Urinary bladder (tissue), 3 donors: ENCODE measurements at regions not wholly inside any gene's neighbourhood (a gene's known extent, or its start where the extent isn't known, plus 50 kb on each side); places are given as distances from the start of the nearest gene placed in this dataset.

Experiments used
- DNase-seq: peaks from one replicate; pipeline ENCODE4 v3.0.0-alpha.2; 2015; ENCODE audit errors: extremely low spot score
- H3K27ac ChIP-seq: one replicate; pipeline ENCODE4 v1.5.1; 2013; ENCODE audit warnings: low read depth, mild to moderate bottlenecking, moderate library complexity
- H3K36me3 ChIP-seq: one replicate; pipeline ENCODE4 v1.6.1; 2013; ENCODE audit warnings: mild to moderate bottlenecking, moderate library complexity; ENCODE audit not compliant: insufficient read depth
- H3K4me1 ChIP-seq: one replicate; pipeline ENCODE4 v1.6.1; 2013; ENCODE audit warnings: mild to moderate bottlenecking, moderate library complexity; ENCODE audit not compliant: insufficient read depth
- H3K4me3 ChIP-seq: one replicate; pipeline ENCODE4 v1.5.1; 2013; ENCODE audit warnings: low read depth, low read length
- WGBS: extraction: QIAGEN DNeasy Blood & Tissue Kit; methylation state at CpG from one replicate; pipeline ENCODE4 v1.1.7; 2013; 5-methylcytosine and 5-hydroxymethylcytosine counted together
- donor health status: healthy with polysubstance abuse.
- donor health status: healthy.

DNA sequence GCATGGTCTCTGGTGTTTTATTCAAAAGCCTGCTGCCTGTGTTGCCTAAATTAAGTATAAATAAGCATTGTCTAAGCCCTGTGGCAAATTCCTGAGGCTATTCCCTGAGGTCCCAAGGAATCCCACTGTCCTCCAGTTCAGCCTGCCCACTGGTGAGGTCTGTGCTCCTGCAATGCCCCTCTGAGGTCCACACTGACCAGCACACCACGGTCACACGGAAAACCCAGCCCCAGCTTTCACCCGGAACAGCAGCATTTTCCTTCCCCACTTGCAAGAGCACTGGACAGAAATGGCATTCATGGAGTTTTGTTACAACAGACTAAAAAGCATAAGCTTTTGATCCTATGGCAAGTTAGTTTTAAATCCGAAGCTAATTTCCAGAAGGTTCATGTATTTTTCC, 234.0 kb downstream of the KLF13 start:
- DNase-seq = no peak
- H3K36me3 ChIP-seq = no peaks in the 10 kb centered on the region
- WGBS = 75% methylated on average over 4 of the region's 4 CpGs
- no peak overlapping the region for H3K27ac ChIP-seq
- H3K4me3 ChIP-seq = no peak overlapping the region
- no peaks in the 10 kb centered on the region for H3K4me1 ChIP-seq

- Histone ChIP-seq H3K4me3 (no peak overlapping the region), H3K36me3 (no peaks in the 10 kb centered on the region), H3K27ac (no peak overlapping the region), H3K4me1 (no peaks in the 10 kb centered on the region)
- no peak for DNase-seq
- 82% methylated on average over 7 of the region's 7 CpGs for WGBS
These were observed 234.5 kb downstream of the KLF13 start for GRCh38 chr15:31561156-31561555.

DNA sequence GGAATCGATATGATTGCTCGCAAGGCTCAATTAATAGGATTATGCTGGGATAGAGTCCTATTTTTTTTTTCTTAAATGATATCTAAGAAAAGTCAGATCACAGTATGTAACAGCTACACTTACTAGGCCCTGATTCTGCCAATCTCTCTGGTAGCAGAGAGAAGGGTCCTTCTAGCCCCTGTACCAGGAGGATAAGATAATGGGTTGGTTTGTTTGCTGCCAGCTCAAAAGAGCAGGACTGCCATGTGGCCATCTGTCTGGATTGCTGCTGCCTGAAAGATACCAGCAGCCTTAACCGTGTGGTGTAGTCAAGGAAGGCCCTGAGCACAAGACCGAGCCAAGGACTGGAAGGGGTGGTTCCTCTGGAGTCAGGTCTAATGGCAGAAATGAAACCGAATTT, 236.4 kb downstream of the KLF13 start:
- no peak for DNase-seq
- WGBS = 90% methylated on average over 5 of the region's 5 CpGs
- H3K36me3 ChIP-seq = no peaks in the 10 kb centered on the region
- no peak overlapping the region for H3K4me3 ChIP-seq
- H3K27ac ChIP-seq = no peak overlapping the region
- H3K4me1 ChIP-seq = no peaks in the 10 kb centered on the region

- DNase-seq = no peak
- no peak overlapping the region for H3K27ac ChIP-seq
- no peaks in the 10 kb centered on the region for H3K36me3 ChIP-seq
- H3K4me1 ChIP-seq = no peaks in the 10 kb centered on the region
- WGBS = 95% methylated on average over 3 of the region's 3 CpGs
- H3K4me3 ChIP-seq = no peak overlapping the region
These were observed 236.8 kb downstream of the KLF13 start for GRCh38 chr15:31563421-31563820.

- Histone ChIP-seq H3K4me3 (no peak overlapping the region), H3K27ac (no peak overlapping the region), H3K4me1 (no peaks in the 10 kb centered on the region), H3K36me3 (no peaks in the 10 kb centered on the region)
- 74% methylated on average over 2 of the region's 2 CpGs for WGBS
- DNase-seq = no peak
These were observed 241.2 kb downstream of the KLF13 start for GRCh38 chr15:31567861-31568260.

DNA sequence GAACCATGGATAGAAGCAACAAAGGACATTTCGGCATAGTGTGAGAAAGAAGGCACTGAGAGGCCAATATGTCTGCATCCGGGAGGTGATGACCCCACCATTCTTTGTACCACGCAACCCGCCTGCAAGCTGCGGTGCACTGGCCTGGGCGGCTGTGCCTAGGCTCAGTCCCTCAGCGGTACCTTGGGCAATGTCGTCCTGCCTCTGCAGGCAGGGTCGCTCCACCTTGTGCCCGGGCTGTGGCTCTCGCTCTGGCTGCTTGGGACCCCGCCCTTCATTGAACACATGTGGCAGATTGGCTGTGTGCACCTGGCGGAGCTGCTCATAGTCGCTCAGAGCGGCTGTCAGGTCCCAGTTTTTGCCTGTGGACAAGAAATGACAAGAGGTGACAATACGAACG, 243.2 kb downstream of the KLF13 start:
- DNase-seq = no peak
- Histone ChIP-seq H3K4me1 (no peaks in the 10 kb centered on the region), H3K4me3 (no peak overlapping the region), H3K36me3 (no peaks in the 10 kb centered on the region), H3K27ac (no peak overlapping the region)
- 89% methylated on average over 17 of the region's 17 CpGs for WGBS

DNA sequence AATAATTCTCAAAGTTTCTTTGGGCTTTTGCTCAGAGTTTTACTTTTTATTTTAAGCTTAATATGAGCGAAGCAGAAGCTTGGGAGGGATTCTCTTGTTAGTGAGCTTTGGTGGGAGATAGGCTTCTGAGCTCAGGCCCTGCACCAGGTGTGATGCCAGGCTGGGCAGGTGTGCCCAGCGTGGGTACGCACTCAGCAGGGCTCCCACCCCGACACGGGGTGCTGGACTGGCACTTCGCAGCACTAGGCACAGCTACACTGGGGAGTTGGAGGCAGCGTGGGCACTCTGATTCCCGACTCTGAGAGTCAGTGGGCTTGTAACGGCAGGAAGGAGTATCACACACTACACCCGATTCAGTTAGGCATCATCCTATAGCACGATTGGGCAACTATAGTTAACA, 244.0 kb downstream of the KLF13 start:
- Histone ChIP-seq H3K4me3 (no peak overlapping the region), H3K4me1 (no peaks in the 10 kb centered on the region), H3K36me3 (no peaks in the 10 kb centered on the region), H3K27ac (no peak overlapping the region)
- 92% methylated on average over 11 of the region's 11 CpGs for WGBS
- DNase-seq = no peak

GRCh38 chr15:31571676-31572075, 245.0 kb downstream of the KLF13 start:
- no peak for DNase-seq
- H3K4me1 ChIP-seq = no peaks in the 10 kb centered on the region
- no peak overlapping the region for H3K4me3 ChIP-seq
- WGBS = 54% methylated on average over 3 of the region's 3 CpGs
- no peak overlapping the region for H3K27ac ChIP-seq
- no peaks in the 10 kb centered on the region for H3K36me3 ChIP-seq

- 97% methylated on average over 3 of the region's 3 CpGs for WGBS
These were observed 247.1 kb downstream of the KLF13 start for GRCh38 chr15:31573759-31574158.

GRCh38 chr15:31574766-31575165, 248.1 kb downstream of the KLF13 start:
- DNase-seq = no peak
- Histone ChIP-seq H3K4me1 (no peaks in the 10 kb centered on the region), H3K4me3 (no peak overlapping the region), H3K36me3 (no peaks in the 10 kb centered on the region), H3K27ac (no peak overlapping the region)
- WGBS = 37% methylated on average over 1 of the region's 1 CpG

More at GRCh38 chr15:31573759-31574158, 247.1 kb downstream of the KLF13 start:
- no peak overlapping the region for H3K4me3 ChIP-seq
- no peaks in the 10 kb centered on the region for H3K36me3 ChIP-seq
- no peaks in the 10 kb centered on the region for H3K4me1 ChIP-seq
- H3K27ac ChIP-seq = no peak overlapping the region
- DNase-seq = no peak

- DNase-seq = no peak
- 28% methylated on average over 5 of the region's 5 CpGs for WGBS
- no peak overlapping the region for H3K4me3 ChIP-seq
- H3K4me1 ChIP-seq = no peaks in the 10 kb centered on the region
- no peak overlapping the region for H3K27ac ChIP-seq
- no peaks in the 10 kb centered on the region for H3K36me3 ChIP-seq
These were observed 250.5 kb downstream of the KLF13 start for GRCh38 chr15:31577108-31577507.

GRCh38 chr15:31579282-31579681, 252.6 kb downstream of the KLF13 start:
- no peak for DNase-seq
- no peaks in the 10 kb centered on the region for H3K36me3 ChIP-seq
- H3K4me1 ChIP-seq = no peaks in the 10 kb centered on the region
- no peak overlapping the region for H3K4me3 ChIP-seq
- WGBS = 79% methylated on average over 4 of the region's 4 CpGs
- H3K27ac ChIP-seq = no peak overlapping the region

DNA sequence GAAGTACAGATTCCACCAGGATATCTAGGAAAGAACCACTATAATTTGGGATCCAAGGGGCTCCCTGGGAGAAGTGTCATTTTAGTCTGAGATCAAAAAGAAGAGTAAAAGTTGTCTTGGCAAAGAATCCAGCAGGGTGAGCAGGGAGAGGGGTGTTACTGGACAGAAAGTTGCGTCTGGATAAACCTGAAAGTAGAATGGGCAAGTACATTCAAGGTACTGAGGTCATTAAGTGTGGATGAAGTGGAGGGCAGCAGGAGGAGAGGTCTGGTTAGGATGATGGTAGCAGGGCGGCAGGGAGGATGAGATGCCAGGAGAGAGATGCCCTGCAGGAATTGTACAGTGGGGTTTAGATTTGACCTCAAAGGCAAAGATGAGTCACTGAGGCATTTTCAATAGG, 253.3 kb downstream of the KLF13 start:
- WGBS = 91% methylated on average over 2 of the region's 2 CpGs
- Histone ChIP-seq H3K27ac (no peak overlapping the region), H3K4me1 (no peaks in the 10 kb centered on the region), H3K36me3 (no peaks in the 10 kb centered on the region), H3K4me3 (no peak overlapping the region)
- DNase-seq = no peak

DNA sequence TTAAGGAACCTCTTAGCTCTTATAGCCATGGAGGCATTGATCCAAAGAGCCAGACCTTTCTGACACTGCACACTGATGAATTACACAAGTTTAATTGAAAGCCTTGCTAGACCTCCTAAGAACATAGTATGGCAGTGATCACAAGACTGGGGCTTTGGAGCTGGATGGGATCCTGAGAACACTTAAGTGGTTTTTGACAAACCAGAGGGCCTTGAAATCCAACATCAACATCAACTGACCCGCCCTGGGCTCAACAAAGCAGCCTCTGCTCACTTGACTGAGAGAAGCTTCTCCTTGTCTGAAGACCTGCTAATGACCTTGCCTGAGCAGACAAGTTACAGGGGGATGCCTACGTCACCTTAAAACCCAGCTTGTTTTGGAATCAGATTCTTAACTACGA, 257.6 kb downstream of the KLF13 start:
- DNase-seq = no peak
- no peak overlapping the region for H3K27ac ChIP-seq
- H3K4me3 ChIP-seq = no peak overlapping the region
- WGBS = 58% methylated on average over 3 of the region's 3 CpGs
- no peaks in the 10 kb centered on the region for H3K36me3 ChIP-seq
- no peaks in the 10 kb centered on the region for H3K4me1 ChIP-seq

DNA sequence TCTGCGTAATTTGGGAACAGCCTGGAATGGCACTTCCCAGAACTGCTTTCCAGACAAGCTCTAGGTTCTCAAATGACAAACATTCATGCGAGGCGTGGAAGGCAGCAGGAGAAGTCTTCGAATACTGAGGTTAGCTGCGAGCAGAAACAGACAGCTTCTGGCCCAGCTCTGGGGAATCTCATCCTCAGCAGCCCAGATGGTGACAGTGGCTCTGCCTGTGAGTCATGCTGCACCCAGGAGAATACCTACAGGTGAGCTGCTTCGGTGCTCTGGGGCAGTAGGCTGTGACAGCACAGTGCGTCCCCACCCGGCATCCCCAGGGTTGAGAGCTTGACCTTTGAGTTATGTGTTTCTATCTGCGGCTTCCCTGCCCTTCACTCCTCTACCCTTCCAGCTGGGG, 258.6 kb downstream of the KLF13 start:
- no peak for DNase-seq
- Histone ChIP-seq H3K27ac (no peak overlapping the region), H3K36me3 (no peaks in the 10 kb centered on the region), H3K4me1 (no peaks in the 10 kb centered on the region), H3K4me3 (no peak overlapping the region)
- WGBS = 66% methylated on average over 9 of the region's 9 CpGs
